ENCODE measurements at regions not wholly inside any gene's neighbourhood (a gene's known extent, or its start where the extent isn't known, plus 50 kb on each side); places are given as distances from the start of the nearest gene placed in this dataset.

GRCh38 chr2:113829270-113829669 is 60.6 kb upstream of the ACTR3 start:
- no peak overlapping the region for H3K4me3 ChIP-seq (ENCODE audit: low read length)
- TF ChIP-seq CTCF (IDR thresholded peaks at IDR 0.05; ENCODE audit: insufficient read depth, low read depth, low read length, missing control alignments), result no peak
- DNase-seq (ENCODE audit: low read depth), result no peak

- no peak overlapping the region for H3K4me3 ChIP-seq (ENCODE audit: low read length)
- no peak for DNase-seq (ENCODE audit: low read depth)
- no peak for TF ChIP-seq CTCF (IDR thresholded peaks at IDR 0.05; ENCODE audit: insufficient read depth, low read depth, low read length, missing control alignments)
These were observed 61.7 kb upstream of the ACTR3 start for GRCh38 chr2:113828049-113828742.

- DNase-seq (ENCODE audit: low read depth), result peak; percentile 61
- TF ChIP-seq CTCF (IDR thresholded peaks at IDR 0.05; ENCODE audit: insufficient read depth, low read depth, low read length, missing control alignments), result no peak
- H3K4me3 ChIP-seq (ENCODE audit: low read length), result no peak overlapping the region
These were observed 62.5 kb upstream of the ACTR3 start for GRCh38 chr2:113827426-113827825.

- H3K4me3 ChIP-seq (ENCODE audit: low read length), result no peak overlapping the region
- DNase-seq (ENCODE audit: low read depth), result no peak
- TF ChIP-seq CTCF (IDR thresholded peaks at IDR 0.05; ENCODE audit: insufficient read depth, low read depth, low read length, missing control alignments), result no peak
These were observed 63.3 kb upstream of the ACTR3 start for GRCh38 chr2:113826346-113827285.

GRCh38 chr2:113823716-113824595 is 65.9 kb upstream of the ACTR3 start:
- DNase-seq (ENCODE audit: low read depth), result no peak
- H3K4me3 ChIP-seq (ENCODE audit: low read length), result no peak overlapping the region
- no peak for TF ChIP-seq CTCF (IDR thresholded peaks at IDR 0.05; ENCODE audit: insufficient read depth, low read depth, low read length, missing control alignments)

GRCh38 chr2:113822087-113822815 is 65.8 kb upstream of the SLC35F5 start:
- DNase-seq (ENCODE audit: low read depth), result no peak
- H3K4me3 ChIP-seq (ENCODE audit: low read length), result no peak overlapping the region
- no peak for TF ChIP-seq CTCF (IDR thresholded peaks at IDR 0.05; ENCODE audit: insufficient read depth, low read depth, low read length, missing control alignments)

All from epithelial cell of esophagus (primary cell).